SK-N-SH treated with all-trans-retinoic acid at 6 μM for 48 hours (cell line): ENCODE measurements at regions not wholly inside any gene's neighbourhood (a gene's known extent, or its start where the extent isn't known, plus 50 kb on each side); places are given as distances from the start of the nearest gene placed in this dataset.

Experiments
- ATAC-seq: fragments of 200-7000 bp; cut with Tn5 transposase; 3 replicates; pipeline ENCODE4 v1.9.1; 2020; ENCODE audit warnings: mild to moderate bottlenecking, moderate library complexity
- ARNTL ChIP-seq: fragments of 450-650 bp; formaldehyde crosslinking; IDR thresholded peaks from 2 replicates; pipeline ENCODE4 v1.5.0; 2020; ENCODE audit warnings: low read depth, mild to moderate bottlenecking, moderate library complexity, borderline replicate concordance
- BACH2 ChIP-seq: fragments of 250-450 bp; sonication (Bioruptor Pico); IDR thresholded peaks from 2 replicates; pipeline ENCODE4 v1.9.0; 2021; ENCODE audit warnings: mild to moderate bottlenecking, borderline replicate concordance
- CREB5 ChIP-seq: fragments of 250-450 bp; sonication (Bioruptor Pico); IDR thresholded peaks from 2 replicates; pipeline ENCODE4 v1.5.1; 2020; ENCODE audit warnings: low read depth, mild to moderate bottlenecking, moderate library complexity
- CSRNP3 ChIP-seq: fragments of 250-450 bp; sonication (Bioruptor Pico); IDR thresholded peaks from 2 replicates; pipeline ENCODE4 v1.5.1; 2021; ENCODE audit warnings: mild to moderate bottlenecking, moderate library complexity
- ESRRG ChIP-seq: fragments of 250-450 bp; sonication (Bioruptor Pico); IDR thresholded peaks from 2 replicates; pipeline ENCODE4 v1.6.1; 2021; ENCODE audit warnings: mild to moderate bottlenecking
- GLIS3 ChIP-seq: fragments of 250-450 bp; sonication (Bioruptor Pico); IDR thresholded peaks from 2 replicates; pipeline ENCODE4 v1.5.0; 2020; ENCODE audit warnings: mild to moderate bottlenecking, moderate library complexity
- ISL1 ChIP-seq: fragments of 250-450 bp; sonication (Bioruptor Pico); IDR thresholded peaks from 2 replicates; pipeline ENCODE4 v2.1.2; 2022; ENCODE audit warnings: mild to moderate bottlenecking, moderate library complexity
- OSR1 ChIP-seq: fragments of 250-450 bp; sonication (Bioruptor Pico); IDR thresholded peaks from 2 replicates; pipeline ENCODE4 v1.8.0; 2022; ENCODE audit warnings: moderate library complexity, mild to moderate bottlenecking, inconsistent platforms
- POU6F1 ChIP-seq: fragments of 250-450 bp; sonication (Bioruptor Pico); IDR thresholded peaks from 2 replicates; pipeline ENCODE4 v1.8.0; 2021; ENCODE audit warnings: low read depth, mild to moderate bottlenecking, moderate library complexity, borderline replicate concordance
- PPARA ChIP-seq: fragments of 250-450 bp; sonication (Bioruptor Pico); IDR thresholded peaks from 2 replicates; pipeline ENCODE4 v1.5.0; 2020; ENCODE audit warnings: mild to moderate bottlenecking, borderline replicate concordance
- RARB ChIP-seq: fragments of 250-450 bp; sonication (Bioruptor Pico); IDR thresholded peaks from 2 replicates; pipeline ENCODE4 v1.8.0; 2021; ENCODE audit warnings: mild to moderate bottlenecking, moderate library complexity
- SNAI2 ChIP-seq: fragments of 250-450 bp; sonication (Bioruptor Pico); IDR thresholded peaks from 2 replicates; pipeline ENCODE4 v1.5.0; 2020; ENCODE audit warnings: mild to moderate bottlenecking, moderate library complexity
- TCF4 ChIP-seq: fragments of 250-450 bp; sonication (Bioruptor Pico); IDR thresholded peaks from 2 replicates; pipeline ENCODE4 v1.8.0; 2021; ENCODE audit warnings: mild to moderate bottlenecking, moderate library complexity, borderline replicate concordance
- TSHZ2 ChIP-seq: fragments of 250-450 bp; sonication (Bioruptor Pico); IDR thresholded peaks from 2 replicates; pipeline ENCODE4 v1.5.0; 2020; ENCODE audit warnings: mild to moderate bottlenecking, moderate library complexity
- ZFP3 ChIP-seq: fragments of 250-450 bp; sonication (Bioruptor Pico); IDR thresholded peaks from 2 replicates; pipeline ENCODE4 v1.5.0; 2020; ENCODE audit warnings: mild to moderate bottlenecking, moderate library complexity
- ZFP30 ChIP-seq: fragments of 450-650 bp; formaldehyde crosslinking; IDR thresholded peaks from 2 replicates; pipeline ENCODE4 v1.5.0; 2022; ENCODE audit warnings: mild to moderate bottlenecking, moderate library complexity
- ZNF565 ChIP-seq: fragments of 450-650 bp; formaldehyde crosslinking; conservative IDR thresholded peaks from 2 replicates; pipeline ENCODE4 v1.5.0; 2020; ENCODE audit warnings: low read depth, mild to moderate bottlenecking, moderate library complexity
- ZNF8 ChIP-seq: fragments of 450-650 bp; formaldehyde crosslinking; IDR thresholded peaks from 2 replicates; pipeline ENCODE4 v1.5.0; 2020; ENCODE audit warnings: mild to moderate bottlenecking, moderate library complexity

GRCh38 chr7:94848992-94849576, 58.3 kb upstream of the PPP1R9A start:
- no peak for ATAC-seq
- TF ChIP-seq ZNF8 (CRISPR knock-in tag) (no peak), POU6F1 (no peak), ISL1 (CRISPR knock-in tag) (no peak), SNAI2 (CRISPR knock-in tag) (no peak), RARB (CRISPR knock-in tag) (no peak)

GRCh38 chr7:94849636-94850208, 57.7 kb upstream of the PPP1R9A start:
- no peak for TF ChIP-seq ZFP3
- ATAC-seq = no peak

GRCh38 chr7:94855589-94855988, 51.8 kb upstream of the PPP1R9A start:
- TF ChIP-seq POU6F1 (no peak), BACH2 (CRISPR knock-in tag) (no peak), TSHZ2 (CRISPR knock-in tag) (no peak)
- TF ChIP-seq, all 23 proteins: peak for 0
- no peak for ATAC-seq

GRCh38 chr7:94856643-94857042, 50.8 kb upstream of the PPP1R9A start:
- ATAC-seq = no peak

More at GRCh38 chr7:94856643-94857042, 50.8 kb upstream of the PPP1R9A start:
- TF ChIP-seq BACH2 (CRISPR knock-in tag) = no peak
- no peak for TF ChIP-seq ESRRG (CRISPR knock-in tag)
- TF ChIP-seq TCF4 (CRISPR knock-in tag) = no peak
- no peak for TF ChIP-seq ZNF8 (CRISPR knock-in tag)
- no peak for TF ChIP-seq ZFP30 (CRISPR knock-in tag)
- TF ChIP-seq POU6F1 = no peak
- no peak for TF ChIP-seq GLIS3 (CRISPR knock-in tag)
- TF ChIP-seq ZNF565 (CRISPR knock-in tag) = no peak
- TF ChIP-seq ZFP3 = no peak
- TF ChIP-seq OSR1 (CRISPR knock-in tag) = no peak
- TF ChIP-seq PPARA = no peak
- TF ChIP-seq CSRNP3 = no peak
- TF ChIP-seq TSHZ2 (CRISPR knock-in tag) = no peak
- no peak for TF ChIP-seq CREB5 (CRISPR knock-in tag)
- TF ChIP-seq ARNTL (CRISPR knock-in tag) = no peak
- TF ChIP-seq ISL1 (CRISPR knock-in tag) = no peak
